DMS153 (cell line): ENCODE measurements at regions not wholly inside any gene's neighbourhood (a gene's known extent, or its start where the extent isn't known, plus 50 kb on each side); places are given as distances from the start of the nearest gene placed in this dataset.

ENCODE experiments used
- DNase-seq: peaks from one replicate; lab custom pipeline; 2025; lab: John Stamatoyannopoulos, UW

GRCh38 chr9:107644733-107645463 lies 155.3 kb upstream of the KLF4 start:
- DNase-seq = no peak

- peak; percentile 69 for DNase-seq
Observed at GRCh38 chr9:107639426-107639825, 149.9 kb upstream of the KLF4 start.

GRCh38 chr9:107638521-107639310 lies 149.1 kb upstream of the KLF4 start:
- peak; percentile 69 for DNase-seq

GRCh38 chr9:107637421-107638420 lies 148.2 kb upstream of the KLF4 start:
- DNase-seq = peak; percentile 53

- no peak for DNase-seq
Observed at GRCh38 chr9:107636571-107637381, 147.2 kb upstream of the KLF4 start.

GRCh38 chr9:107635803-107636174 lies 146.2 kb upstream of the KLF4 start:
- DNase-seq = no peak

GRCh38 chr9:107635101-107635802 lies 145.7 kb upstream of the KLF4 start:
- no peak for DNase-seq

GRCh38 chr9:107633406-107633805 lies 143.8 kb upstream of the KLF4 start:
- no peak for DNase-seq

GRCh38 chr9:107632661-107633060 lies 143.1 kb upstream of the KLF4 start:
- no peak for DNase-seq

GRCh38 chr9:107632216-107632615 lies 142.6 kb upstream of the KLF4 start:
- no peak for DNase-seq

GRCh38 chr9:107631788-107632187 lies 142.2 kb upstream of the KLF4 start:
- DNase-seq = no peak

- DNase-seq = no peak
Observed at GRCh38 chr9:107630156-107630555, 140.6 kb upstream of the KLF4 start.

- no peak for DNase-seq
Observed at GRCh38 chr9:107628444-107628843, 138.9 kb upstream of the KLF4 start.

- DNase-seq = no peak
Observed at GRCh38 chr9:107627781-107628180, 138.2 kb upstream of the KLF4 start.

GRCh38 chr9:107626118-107626517 lies 136.5 kb upstream of the KLF4 start:
- no peak for DNase-seq

- no peak for DNase-seq
Observed at GRCh38 chr9:107625383-107625984, 135.9 kb upstream of the KLF4 start.

GRCh38 chr9:107624234-107624948 lies 134.8 kb upstream of the KLF4 start:
- DNase-seq = no peak

GRCh38 chr9:107621436-107621835 lies 131.9 kb upstream of the KLF4 start:
- DNase-seq = no peak

- no peak for DNase-seq
Observed at GRCh38 chr9:107620801-107621200, 131.2 kb upstream of the KLF4 start.

- no peak for DNase-seq
Observed at GRCh38 chr9:107620236-107620635, 130.7 kb upstream of the KLF4 start.
